Astrocyte (in vitro differentiated cells and primary cell): ENCODE measurements at regions not wholly inside any gene's neighbourhood (a gene's known extent, or its start where the extent isn't known, plus 50 kb on each side); places are given as distances from the start of the nearest gene placed in this dataset.

Source experiments
- EZH2 ChIP-seq: IDR thresholded peaks from 2 replicates; pipeline ENCODE4 v1.6.1; 2012; ENCODE audit warnings: mild to moderate bottlenecking, low read length, inconsistent platforms; ENCODE audit not compliant: insufficient read depth
- TF ChIP-seq, protein P1 (sequence below): IDR thresholded peaks from 2 replicates; pipeline ENCODE4 v1.5.1; 2011; ENCODE audit warnings: low read depth, mild to moderate bottlenecking, inconsistent platforms, low read length, moderate library complexity; ENCODE audit not compliant: insufficient read depth

DNA sequence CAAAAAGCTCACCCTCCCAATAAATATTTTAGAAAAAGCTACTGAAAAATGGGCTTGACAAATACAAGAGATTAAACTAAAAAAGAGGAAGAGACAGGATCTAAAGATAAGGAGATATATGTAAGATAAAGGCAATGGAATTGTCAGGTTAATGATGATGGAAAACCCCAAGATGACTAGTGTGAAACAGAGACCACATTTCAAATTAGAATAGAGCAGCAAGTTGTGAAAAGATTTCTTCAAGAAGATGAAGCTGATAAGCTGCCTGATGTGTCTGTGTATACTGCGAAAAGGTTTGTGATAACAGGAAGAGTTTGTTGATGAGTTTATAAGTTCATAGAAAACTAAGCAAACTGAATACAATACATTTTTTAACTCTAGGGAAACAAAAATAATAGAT is 840.1 kb upstream of the SLITRK5 start:
- TF ChIP-seq, protein P1, sequence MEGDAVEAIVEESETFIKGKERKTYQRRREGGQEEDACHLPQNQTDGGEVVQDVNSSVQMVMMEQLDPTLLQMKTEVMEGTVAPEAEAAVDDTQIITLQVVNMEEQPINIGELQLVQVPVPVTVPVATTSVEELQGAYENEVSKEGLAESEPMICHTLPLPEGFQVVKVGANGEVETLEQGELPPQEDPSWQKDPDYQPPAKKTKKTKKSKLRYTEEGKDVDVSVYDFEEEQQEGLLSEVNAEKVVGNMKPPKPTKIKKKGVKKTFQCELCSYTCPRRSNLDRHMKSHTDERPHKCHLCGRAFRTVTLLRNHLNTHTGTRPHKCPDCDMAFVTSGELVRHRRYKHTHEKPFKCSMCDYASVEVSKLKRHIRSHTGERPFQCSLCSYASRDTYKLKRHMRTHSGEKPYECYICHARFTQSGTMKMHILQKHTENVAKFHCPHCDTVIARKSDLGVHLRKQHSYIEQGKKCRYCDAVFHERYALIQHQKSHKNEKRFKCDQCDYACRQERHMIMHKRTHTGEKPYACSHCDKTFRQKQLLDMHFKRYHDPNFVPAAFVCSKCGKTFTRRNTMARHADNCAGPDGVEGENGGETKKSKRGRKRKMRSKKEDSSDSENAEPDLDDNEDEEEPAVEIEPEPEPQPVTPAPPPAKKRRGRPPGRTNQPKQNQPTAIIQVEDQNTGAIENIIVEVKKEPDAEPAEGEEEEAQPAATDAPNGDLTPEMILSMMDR = no peak
- no peak for TF ChIP-seq EZH2
